T-helper 22 cell (primary cell): ENCODE measurements at regions not wholly inside any gene's neighbourhood (a gene's known extent, or its start where the extent isn't known, plus 50 kb on each side); places are given as distances from the start of the nearest gene placed in this dataset.
"Not testable (repeated sequence)": the region's sequence is repeated elsewhere in the genome, so short reads cannot be mapped to it uniquely, and the experiment has no call there.

Experiments used
- DNase-seq: peaks from one replicate; pipeline ENCODE4 v3.0.0-alpha.2; 2020; ENCODE audit warnings: low read depth

- no peak for DNase-seq
Measured at GRCh38 chr17:83192161-83192788, 112.9 kb downstream of the METRNL start.

DNA sequence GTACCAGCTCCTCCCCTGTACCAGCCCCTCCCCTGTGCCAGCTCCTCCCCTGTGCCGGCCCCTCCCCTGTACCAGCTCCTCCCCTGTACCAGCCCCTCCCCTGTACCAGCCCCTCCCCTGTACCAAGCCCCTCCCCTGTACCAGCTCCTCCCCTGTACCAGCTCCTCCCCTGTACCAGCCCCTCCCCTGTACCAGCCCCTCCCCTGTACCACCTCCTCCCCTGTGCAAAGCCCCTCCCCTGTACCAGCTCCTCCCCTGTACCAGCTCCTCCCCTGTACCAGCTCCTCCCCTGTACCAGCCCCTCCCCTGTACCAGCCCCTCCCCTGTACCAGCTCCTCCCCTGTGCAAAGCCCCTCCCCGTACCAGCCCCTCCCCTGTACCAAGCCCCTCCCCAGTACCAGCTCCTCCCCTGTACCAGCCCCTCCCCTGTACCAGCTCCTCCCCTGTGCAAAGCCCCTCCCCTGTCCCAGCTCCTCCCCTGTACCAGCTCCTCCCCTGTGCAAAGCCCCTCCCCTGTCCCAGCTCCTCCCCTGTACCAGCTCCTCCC is 113.5 kb downstream of the METRNL start:
- DNase-seq = not testable (repeated sequence)

DNA sequence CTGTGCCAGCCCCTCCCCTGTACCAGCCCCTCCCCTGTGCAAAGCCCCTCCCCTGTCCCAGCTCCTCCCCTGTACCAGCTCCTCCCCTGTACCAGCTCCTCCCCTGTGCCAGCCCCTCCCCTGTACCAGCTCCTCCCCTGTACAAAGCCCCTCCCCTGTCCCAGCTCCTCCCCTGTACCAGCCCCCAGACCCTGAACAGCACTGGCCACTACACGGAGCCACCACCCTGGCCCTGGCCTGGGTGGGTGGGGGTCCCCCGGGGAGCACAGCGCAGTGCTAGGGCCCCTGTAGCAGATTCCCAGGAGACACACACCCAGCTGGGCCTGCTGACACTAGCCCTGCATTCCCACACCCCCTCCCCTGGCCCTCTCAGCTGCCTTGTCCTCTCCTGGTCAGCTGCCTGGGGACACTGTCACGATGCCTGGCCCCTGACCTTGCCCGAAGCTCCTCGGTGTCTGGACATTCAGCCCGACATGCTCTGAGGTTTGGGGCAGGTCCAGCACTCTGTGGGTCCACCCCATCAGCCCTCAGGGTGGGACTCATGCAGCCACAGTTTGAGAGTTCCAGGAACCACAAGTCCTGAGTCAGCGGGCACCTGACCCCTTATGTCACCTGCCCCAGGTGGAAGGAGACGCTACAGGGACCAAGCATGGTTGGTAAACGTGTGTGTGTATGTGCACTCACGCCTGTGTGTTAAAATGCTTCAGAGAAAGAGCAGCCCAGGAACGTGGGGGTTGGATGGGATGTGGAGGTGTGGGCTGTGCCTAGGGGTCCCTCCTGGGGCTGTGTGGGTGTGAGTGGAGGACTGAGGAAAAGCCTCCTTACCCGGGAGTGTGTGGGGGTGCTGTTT is 114.2 kb downstream of the METRNL start:
- DNase-seq = no peak

GRCh38 chr17:83194186-83194561 is 114.8 kb downstream of the METRNL start:
- no peak for DNase-seq

- no peak for DNase-seq
Measured at GRCh38 chr17:83194761-83195329, 115.4 kb downstream of the METRNL start.

DNA sequence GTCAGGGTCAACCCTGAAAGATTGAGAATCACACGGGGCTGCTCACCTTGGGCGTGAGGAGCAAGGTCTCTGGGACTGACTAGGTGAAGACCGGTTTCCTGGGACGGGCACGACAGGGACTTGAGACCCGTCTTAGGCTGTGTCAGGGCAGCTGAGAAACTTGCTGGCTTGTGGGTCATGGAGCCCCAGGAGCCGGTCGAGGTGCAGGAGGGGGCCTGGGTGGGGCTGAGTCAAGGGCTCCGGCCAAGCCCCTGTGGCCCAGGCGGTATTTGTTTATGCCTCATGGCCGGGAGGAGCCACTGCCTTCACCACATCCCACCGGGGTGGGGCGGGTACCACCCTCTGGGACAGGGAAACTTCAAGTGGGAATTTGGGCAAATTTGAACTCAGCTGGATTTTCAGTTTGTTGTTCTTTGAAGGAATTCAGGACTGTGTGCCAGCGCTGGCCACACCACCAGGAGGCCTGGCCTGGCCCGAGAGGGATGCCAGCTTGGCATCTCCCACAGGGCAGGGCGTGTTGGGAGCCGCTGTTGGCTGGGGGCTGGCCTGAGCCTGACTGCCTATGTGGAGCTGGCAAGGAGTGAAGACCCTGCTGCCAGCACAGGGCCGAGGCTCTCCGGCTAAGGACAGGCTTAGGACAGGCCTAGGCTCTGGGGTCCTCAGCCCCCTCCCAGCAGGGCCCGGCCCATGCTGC is 116.1 kb downstream of the METRNL start:
- no peak for DNase-seq

DNA sequence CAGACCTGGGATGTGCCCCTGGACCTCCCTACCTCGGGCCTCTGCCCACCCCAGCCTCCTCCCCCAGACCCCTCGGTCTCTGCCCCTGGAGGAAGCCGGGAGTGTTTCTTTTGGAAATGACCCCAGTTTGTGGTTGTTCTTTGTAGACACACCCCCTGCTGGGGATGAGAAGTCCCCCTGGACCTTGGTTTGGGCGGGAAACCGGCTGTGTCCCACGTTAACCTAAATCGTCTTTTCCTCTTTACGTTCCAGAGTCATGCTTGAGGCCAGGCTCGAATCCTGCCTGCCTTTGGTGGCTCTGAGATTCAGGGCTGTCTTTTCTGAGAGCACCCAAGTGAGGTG is 116.6 kb downstream of the METRNL start:
- no peak for DNase-seq

GRCh38 chr17:83196366-83196765 is 117.0 kb downstream of the METRNL start:
- no peak for DNase-seq

DNA sequence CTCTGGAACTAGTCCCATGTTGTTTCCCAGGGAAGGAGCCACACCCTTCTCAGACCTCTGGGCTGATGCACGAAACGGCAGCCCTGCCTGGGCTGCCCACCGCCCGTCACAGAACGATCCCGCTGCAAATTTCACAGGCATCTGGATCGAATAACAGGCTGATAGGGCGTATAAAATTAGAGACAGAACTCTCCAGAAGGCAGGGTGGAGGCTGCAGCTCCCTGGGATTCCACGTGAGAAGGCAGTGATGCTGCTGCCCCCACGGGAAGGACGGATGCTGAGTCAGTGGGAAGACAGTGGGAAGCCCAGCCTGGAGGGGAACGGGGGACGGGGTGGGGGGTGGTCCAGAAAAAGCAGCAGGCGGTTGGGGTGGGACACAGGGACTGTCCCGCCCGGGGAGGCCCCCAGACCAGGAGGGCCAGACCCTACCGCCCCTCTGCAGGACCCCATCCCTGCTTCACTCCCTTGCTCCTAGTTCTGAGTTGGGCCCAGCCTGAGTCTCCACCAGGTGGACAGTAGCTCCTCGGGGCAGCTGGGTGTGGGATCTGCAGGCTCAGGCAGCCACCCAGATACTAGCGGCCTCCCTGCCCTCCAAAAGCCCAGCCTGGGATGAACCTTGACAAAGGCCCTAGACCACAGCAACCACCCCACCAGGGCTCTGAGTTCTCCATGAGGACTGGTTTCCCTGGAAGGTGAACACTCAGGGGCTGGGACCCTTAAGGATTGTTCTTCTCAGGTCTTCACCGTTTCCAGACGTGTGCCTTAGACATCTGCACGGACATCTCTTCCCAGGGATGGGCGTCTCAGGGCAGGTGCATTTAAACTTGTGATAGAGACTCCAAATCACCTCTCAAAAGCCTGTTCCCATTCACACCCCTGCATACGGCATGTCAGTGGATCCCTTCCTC is 117.8 kb downstream of the METRNL start:
- no peak for DNase-seq

DNA sequence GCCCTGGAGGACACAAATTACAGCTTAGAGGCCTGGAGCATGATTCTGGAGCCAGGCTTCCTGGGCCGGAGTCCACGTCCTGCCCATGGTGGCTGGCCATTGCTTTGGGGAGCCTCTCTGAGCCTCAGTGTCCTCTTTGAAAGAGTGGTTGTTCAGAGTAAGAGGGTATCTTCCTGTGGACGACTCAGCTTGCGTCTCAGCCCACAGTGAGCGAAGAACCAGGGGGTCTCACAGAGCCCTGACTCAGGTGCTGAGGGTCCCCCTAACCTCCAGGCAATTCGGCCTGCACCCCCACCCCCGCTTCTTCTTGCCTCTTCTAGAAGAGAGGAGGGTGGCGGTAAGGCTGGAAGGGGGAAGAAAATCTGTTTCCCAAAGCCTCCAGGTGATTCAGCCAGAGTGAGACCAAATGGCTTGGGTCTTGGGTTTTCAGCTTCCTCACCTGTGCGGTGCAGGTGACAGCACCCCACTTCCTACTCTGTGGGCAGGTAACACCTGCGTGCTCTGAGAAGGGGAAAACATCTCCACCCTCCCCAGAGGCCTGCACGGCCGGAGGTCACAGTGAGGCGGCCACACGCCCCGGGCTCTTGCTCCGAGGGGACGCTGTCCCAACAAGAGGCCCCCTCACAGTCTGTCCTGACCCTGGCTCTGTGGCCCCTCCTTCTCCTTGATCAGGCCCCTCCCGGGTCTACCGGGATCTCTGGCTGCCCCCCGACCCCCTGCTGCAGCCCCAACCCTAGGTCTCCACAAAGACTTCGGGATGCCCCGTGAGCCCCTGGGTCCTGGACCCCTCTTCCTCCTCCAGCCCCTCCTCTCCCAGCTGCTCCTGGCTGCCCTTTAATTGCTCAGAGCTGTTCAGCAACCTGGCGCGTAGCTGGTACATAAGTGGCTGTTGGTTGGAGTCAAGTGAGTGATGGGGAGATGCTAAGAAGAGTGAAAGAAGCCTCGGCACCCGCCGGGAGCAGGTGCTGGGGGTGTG is 119.2 kb downstream of the METRNL start:
- DNase-seq = no peak

DNA sequence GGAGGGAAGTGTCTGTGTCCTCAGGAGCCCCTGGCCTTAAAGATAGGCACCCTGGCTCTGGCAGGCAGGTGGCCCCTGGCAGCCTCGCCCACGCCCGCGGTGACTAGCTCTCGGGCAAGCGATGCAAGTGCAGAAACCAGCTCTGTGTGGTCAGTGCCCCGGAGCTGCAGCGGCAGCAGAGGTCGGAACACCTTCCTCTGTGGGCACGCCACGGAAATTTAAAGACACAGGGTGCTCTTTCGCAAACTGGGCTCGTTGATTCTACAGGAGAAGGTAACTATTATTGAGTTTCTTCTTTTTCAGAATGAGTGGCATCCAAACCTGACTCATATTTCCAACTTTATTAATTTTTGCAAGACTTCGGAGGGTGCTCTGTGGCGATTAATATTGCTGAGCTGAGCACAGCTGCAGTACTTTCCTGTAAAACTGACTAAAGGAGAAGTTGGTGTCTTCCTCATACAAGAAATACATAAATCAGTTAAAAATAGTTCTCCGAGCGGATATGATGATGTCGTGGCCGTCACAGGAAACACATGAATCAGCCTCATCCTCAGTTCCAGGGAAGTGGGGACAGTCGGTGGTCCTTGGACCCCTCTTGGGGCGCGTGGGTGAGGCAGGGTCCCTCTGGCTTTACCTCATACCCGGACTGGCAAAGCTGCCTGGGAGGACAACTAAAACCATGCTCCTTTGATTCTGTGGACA is 120.2 kb downstream of the METRNL start:
- DNase-seq = no peak

GRCh38 chr17:83200231-83200699 is 120.9 kb downstream of the METRNL start:
- no peak for DNase-seq

- DNase-seq = no peak
Measured at GRCh38 chr17:83200751-83201150, 121.3 kb downstream of the METRNL start.

- DNase-seq = no peak
Measured at GRCh38 chr17:83201206-83202001, 122.0 kb downstream of the METRNL start.

- no peak for DNase-seq
Measured at GRCh38 chr17:83202002-83203000, 122.9 kb downstream of the METRNL start.

DNA sequence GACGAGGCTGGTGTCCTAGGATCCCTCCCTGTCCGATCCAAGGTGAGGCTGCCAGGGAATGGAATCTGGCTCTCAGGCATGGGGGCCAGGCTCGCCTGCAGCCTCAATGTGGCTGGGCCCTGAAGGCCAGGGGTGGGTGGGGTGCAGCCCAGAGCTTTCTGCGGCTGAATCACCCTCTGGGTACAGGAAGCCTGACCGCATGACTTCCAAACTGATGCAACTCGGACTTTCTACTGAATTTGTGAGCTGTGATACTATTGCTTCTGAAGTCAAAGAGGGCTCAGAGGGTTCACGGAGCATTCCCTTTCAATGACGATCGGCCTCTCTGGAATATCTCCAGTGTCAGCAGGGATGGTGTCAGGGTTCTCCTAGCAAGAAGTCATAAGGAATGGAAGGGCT is 123.7 kb downstream of the METRNL start:
- DNase-seq = no peak

GRCh38 chr17:83203472-83204221 is 124.2 kb downstream of the METRNL start:
- no peak for DNase-seq
